ENCODE measurements at regions not wholly inside any gene's neighbourhood (a gene's known extent, or its start where the extent isn't known, plus 50 kb on each side); places are given as distances from the start of the nearest gene placed in this dataset.
A peak's percentile ranks its signal among the peaks of the same experiment; 100 is the strongest.

GRCh38 chr2:120542911-120543527 is 192.6 kb upstream of the GLI2 start (continued):
- TF ChIP-seq CTCF (CRISPR knock-in tag; IDR thresholded peaks at IDR 0.05) (no peak), ZMYM4 (CRISPR knock-in tag; IDR thresholded peaks at IDR 0.05) (peak; percentile 72), DMTF1 (CRISPR knock-in tag; IDR thresholded peaks at IDR 0.05) (peak; percentile 85; the same call in 1 of the 2 replicates), ZNF44 (CRISPR knock-in tag; IDR thresholded peaks at IDR 0.05) (no peak; the same call in 1 of the 2 replicates), HINFP (CRISPR knock-in tag; IDR thresholded peaks at IDR 0.05; ENCODE audit: low read depth) (peak; percentile 24; the same call in 1 of the 2 replicates), THAP9 (CRISPR knock-in tag; IDR thresholded peaks at IDR 0.05; ENCODE audit: borderline replicate concordance) (peak; percentile 40; the same call in 1 of the 2 replicates), NFKB2 (CRISPR knock-in tag; IDR thresholded peaks at IDR 0.05; ENCODE audit: borderline replicate concordance) (no peak; the same call in 1 of the 2 replicates), ZNF614 (CRISPR knock-in tag; IDR thresholded peaks at IDR 0.05; ENCODE audit: borderline replicate concordance) (no peak; the same call in 1 of the 2 replicates), ZNF543 (CRISPR knock-in tag; IDR thresholded peaks at IDR 0.05) (0 out of 2 replicates have a peak, but pooled peaks have one; percentile 54), JUNB (CRISPR knock-in tag; IDR thresholded peaks at IDR 0.05; ENCODE audit: borderline replicate concordance) (no peak), ERF (CRISPR knock-in tag; IDR thresholded peaks at IDR 0.05) (peak; percentile 73; the same call in 1 of the 2 replicates), CHD4 (IDR thresholded peaks at IDR 0.05; ENCODE audit: borderline replicate concordance, low read length) (0 out of 2 replicates have a peak, but pooled peaks have one; percentile 31), ZNF775 (CRISPR knock-in tag; IDR thresholded peaks at IDR 0.05; ENCODE audit: borderline replicate concordance) (peak; percentile 71; the same call in 1 of the 2 replicates), MEIS1 (CRISPR knock-in tag; IDR thresholded peaks at IDR 0.05; ENCODE audit: borderline replicate concordance) (peak; percentile 50; the same call in 1 of the 2 replicates), SOX6 (IDR thresholded peaks at IDR 0.05) (no peak), SOX6 (CRISPR knock-in tag; IDR thresholded peaks at IDR 0.05) (peak; percentile 86)
